IMR-90 (cell line): ENCODE measurements at regions not wholly inside any gene's neighbourhood (a gene's known extent, or its start where the extent isn't known, plus 50 kb on each side); places are given as distances from the start of the nearest gene placed in this dataset.

ENCODE experiments used
- ATAC-seq: fragments of 200-7000 bp; cut with Tn5 transposase; 2 replicates; pipeline ENCODE4 v1.9.1; 2020; ENCODE audit warnings: low read depth, mild to moderate bottlenecking, moderate library complexity
- BruUV-seq: library from RNA; stranded (reverse); fragments of 400-500 nt; replicated peaks from 2 replicates; lab custom pipeline; 2021; lab: Mats Ljungman, UMichigan
- CTCF ChIA-PET: fragments of 300-600 bp; formaldehyde crosslinking; extraction: SDS; loops from one replicate; lab custom pipeline; 2021; ENCODE audit warnings: antibody characterized with exemption; lab: Yijun Ruan, JAX
- POLR2A ChIA-PET: fragments of 300-600 bp; sonication (Branson Sonifier 250); formaldehyde crosslinking; loops from one replicate; lab custom pipeline; 2022; ENCODE audit warnings: antibody characterized with exemption; ENCODE audit not compliant: unreplicated experiment; lab: Charles Lee
- DNase-seq: peaks from one replicate; pipeline ENCODE4 v3.0.0; 2013
- H2AFZ ChIP-seq: replicated peaks from 2 replicates; pipeline ENCODE3; 2013; ENCODE audit warnings: low read length, mild to moderate bottlenecking; ENCODE audit not compliant: poor library complexity
- H2AK5ac ChIP-seq: 2 replicates; pipeline ENCODE4 v1.6.1; 2013; ENCODE audit warnings: low read depth, low read length, inconsistent platforms
- H2AK9ac ChIP-seq: replicated peaks from 2 replicates; pipeline ENCODE3; 2013; ENCODE audit warnings: mild to moderate bottlenecking, low read depth, low read length, moderate library complexity; ENCODE audit not compliant: poor library complexity
- H2BK120ac ChIP-seq: 2 replicates; pipeline ENCODE4 v1.6.1; 2013; ENCODE audit warnings: low read depth, low read length, inconsistent platforms
- H2BK15ac ChIP-seq: 3 replicates; pipeline ENCODE4 v1.6.1; 2013; ENCODE audit warnings: low read depth, low read length, inconsistent platforms
- H2BK20ac ChIP-seq: 2 replicates; pipeline ENCODE4 v1.6.1; 2013; ENCODE audit warnings: low read depth, mild to moderate bottlenecking, inconsistent platforms, low read length, moderate library complexity
- H2BK5ac ChIP-seq: 2 replicates; pipeline ENCODE4 v1.6.1; 2013; ENCODE audit warnings: mild to moderate bottlenecking, low read depth, low read length, inconsistent platforms; ENCODE audit not compliant: poor library complexity, severe bottlenecking
- H3K14ac ChIP-seq: replicated peaks from 2 replicates; pipeline ENCODE4 v1.6.1; 2013; ENCODE audit warnings: low read depth, low read length, inconsistent platforms
- H3K18ac ChIP-seq: 2 replicates; pipeline ENCODE4 v1.6.1; 2013; ENCODE audit warnings: low read depth, low read length, control low read depth
- H3K23ac ChIP-seq: 2 replicates; pipeline ENCODE4 v1.6.1; 2013; ENCODE audit warnings: low read depth, low read length, inconsistent platforms
- H3K27ac ChIP-seq: 2 replicates; pipeline ENCODE4 v1.5.1; 2013; ENCODE audit warnings: mild to moderate bottlenecking, control low read depth, low read length; ENCODE audit not compliant: insufficient read depth
- H3K27me3 ChIP-seq: 2 replicates; pipeline ENCODE4 v1.6.1; 2013; ENCODE audit warnings: low read length; ENCODE audit not compliant: control insufficient read depth, insufficient read depth
- H3K36me3 ChIP-seq: 2 replicates; pipeline ENCODE4 v1.6.1; 2013; ENCODE audit warnings: low read length, mixed read lengths; ENCODE audit not compliant: control insufficient read depth, insufficient read depth
- H3K4ac ChIP-seq: 2 replicates; pipeline ENCODE4 v1.6.1; 2013; ENCODE audit warnings: low read depth, low read length, inconsistent platforms
- H3K4me1 ChIP-seq: 2 replicates; pipeline ENCODE4 v1.6.1; 2013; ENCODE audit warnings: low read length, mixed read lengths; ENCODE audit not compliant: control insufficient read depth, insufficient read depth
- H3K4me2 ChIP-seq: 2 replicates; pipeline ENCODE4 v1.6.1; 2013; ENCODE audit warnings: low read depth, mild to moderate bottlenecking, control low read depth, low read length, moderate library complexity
- H3K4me3 ChIP-seq: 2 replicates; pipeline ENCODE4 v1.5.1; 2013; ENCODE audit warnings: low read depth, mild to moderate bottlenecking, control low read depth, low read length, moderate library complexity; ENCODE audit not compliant: insufficient read depth
- H3K56ac ChIP-seq: 2 replicates; pipeline ENCODE4 v1.6.1; 2013; ENCODE audit warnings: low read length, inconsistent platforms; ENCODE audit not compliant: insufficient read depth; ENCODE audit errors: extremely low read depth
- H3K79me1 ChIP-seq, 2 experiments: 2 replicates each; pipeline ENCODE4 v1.6.1; 2013; ENCODE audit warnings: low read length in 2 of 2, inconsistent platforms in 1 of 2, low read depth in 1 of 2
- H3K9ac ChIP-seq: 2 replicates; pipeline ENCODE4 v1.6.1; 2013; ENCODE audit warnings: low read depth, low read length, control low read depth
- H3K9me1 ChIP-seq: 2 replicates; pipeline ENCODE4 v1.6.1; 2013; ENCODE audit warnings: low read length, inconsistent platforms; ENCODE audit not compliant: insufficient read depth
- H3K9me3 ChIP-seq: 2 replicates; pipeline ENCODE4 v1.6.1; 2013; ENCODE audit warnings: low read length; ENCODE audit not compliant: control insufficient read depth, insufficient read depth
- H4K20me1 ChIP-seq: 2 replicates; pipeline ENCODE4 v1.6.1; 2013; ENCODE audit warnings: low read length, inconsistent platforms; ENCODE audit not compliant: insufficient read depth
- H4K5ac ChIP-seq: 2 replicates; pipeline ENCODE4 v1.6.1; 2013; ENCODE audit warnings: mild to moderate bottlenecking, low read depth, low read length, control low read depth
- H4K8ac ChIP-seq, 2 experiments: 2 replicates each; pipeline ENCODE4 v1.6.1; 2013; ENCODE audit warnings: low read depth in 2 of 2, low read length in 2 of 2, control low read depth in 1 of 2, inconsistent platforms in 1 of 2
- H4K91ac ChIP-seq: 2 replicates; pipeline ENCODE4 v1.6.1; 2013; ENCODE audit warnings: low read depth, low read length, inconsistent platforms; ENCODE audit not compliant: insufficient read depth
- CHD1 ChIP-seq: IDR thresholded peaks from 2 replicates; pipeline ENCODE4 v1.6.1; 2012; ENCODE audit warnings: low read depth, low read length, improper control_type of control experiment
- FOS ChIP-seq: fragments of 150-350 bp; IDR thresholded peaks from 2 replicates; pipeline ENCODE4 v1.6.1; 2016; ENCODE audit warnings: low read depth, low read length
- MAFK ChIP-seq: IDR thresholded peaks from 2 replicates; pipeline ENCODE4 v1.6.1; 2012; ENCODE audit warnings: low read depth, low read length, improper control_type of control experiment
- MAZ ChIP-seq: IDR thresholded peaks from 2 replicates; pipeline ENCODE4 v1.6.1; 2012; ENCODE audit warnings: low read depth, mild to moderate bottlenecking, low read length, improper control_type of control experiment, moderate library complexity, borderline replicate concordance
- MXI1 ChIP-seq: IDR thresholded peaks from 2 replicates; pipeline ENCODE4 v1.6.1; 2012; ENCODE audit warnings: low read depth, mild to moderate bottlenecking, low read length, moderate library complexity, borderline replicate concordance
- NFE2L2 ChIP-seq: fragments of 150-350 bp; IDR thresholded peaks from 2 replicates; pipeline ENCODE4 v1.6.1; 2016; ENCODE audit warnings: low read depth, mild to moderate bottlenecking, low read length
- POLR2A ChIP-seq: IDR thresholded peaks from 2 replicates; pipeline ENCODE4 v1.6.1; 2012; ENCODE audit warnings: mild to moderate bottlenecking, low read depth, low read length
- RCOR1 ChIP-seq: IDR thresholded peaks from 2 replicates; pipeline ENCODE4 v1.6.1; 2012; ENCODE audit warnings: mild to moderate bottlenecking, low read length, improper control_type of control experiment; ENCODE audit not compliant: insufficient replicate concordance
- RFX5 ChIP-seq: IDR thresholded peaks from 2 replicates; pipeline ENCODE4 v1.8.0; 2012; ENCODE audit warnings: low read depth, mild to moderate bottlenecking, low read length, moderate library complexity
- SMC3 ChIP-seq: fragments of 150-350 bp; IDR thresholded peaks from 2 replicates; pipeline ENCODE4 v1.6.1; 2016; ENCODE audit warnings: low read depth, mild to moderate bottlenecking, antibody characterized with exemption, low read length, moderate library complexity
- USF2 ChIP-seq: fragments of 150-350 bp; IDR thresholded peaks from 2 replicates; pipeline ENCODE4 v1.6.1; 2017; ENCODE audit warnings: mild to moderate bottlenecking, antibody characterized with exemption, low read length, low read depth
- WGBS, 2 experiments: methylation state at CpG; one replicate each; pipeline versions ENCODE4 v1.1.5 to v1.1.7; 2013; ENCODE audit warnings: missing lambda C conversion rate in 2 of 2; ENCODE audit not compliant: insufficient read length in 1 of 2; ENCODE audit errors: extremely low coverage in 2 of 2; 5-methylcytosine and 5-hydroxymethylcytosine counted together
- dilution Hi-C: fragments of 300-500 bp; cut with HindIII; formaldehyde crosslinking; loops from one replicate; pipeline ENCODE4 v1.14.3; 2018; ENCODE audit warnings: low sequenced_read_pairs; ENCODE audit not compliant: unreplicated experiment
- in situ Hi-C: fragments of 300-500 bp; cut with MboI; formaldehyde crosslinking; loops from 3 replicates; pipeline ENCODE4 v1.14.3; 2019; ENCODE audit warnings: low sequenced_read_pairs, inconsistent platforms, mixed read lengths
- intact Hi-C: fragments of 100-400 bp; cut with micrococcal nuclease; formaldehyde crosslinking; loops from 2 replicates; pipeline ENCODE4 v1.10.0; 2022

- Histone ChIP-seq H4K20me1 (no peaks in the 10 kb centered on the region), H2BK15ac (no peak overlapping the region), H4K91ac (no peak overlapping the region), H4K8ac (no peak overlapping the region), H2BK120ac (no peak overlapping the region), H3K56ac (no peak overlapping the region), H3K9ac (no peak overlapping the region), H3K27me3 (no peaks in the 10 kb centered on the region), H3K9me3 (peaks cover 15% of the 10 kb centered on the region), H2AK9ac (no peak overlapping the region), H3K36me3 (no peaks in the 10 kb centered on the region), H3K4me2 (no peak overlapping the region), H3K4me3 (no peak overlapping the region), H3K18ac (no peak overlapping the region), H3K9me1 (no peaks in the 10 kb centered on the region), H4K5ac (no peak overlapping the region), H3K14ac (no peak overlapping the region), H2BK20ac (no peak overlapping the region), H2AFZ (no peak overlapping the region), H3K4ac (no peak overlapping the region), H3K79me1 (no peaks in the 10 kb centered on the region), H3K27ac (no peak overlapping the region), H3K4me1 (no peaks in the 10 kb centered on the region), H2AK5ac (no peak overlapping the region), H3K23ac (no peak overlapping the region), H2BK5ac (no peak overlapping the region)
- no CpG with 5 or more reads among the region's 2 CpGs for WGBS, 2 experiments
- TF ChIP-seq MAZ (no peak), RCOR1 (no peak), SMC3 (no peak), FOS (no peak), USF2 (no peak), RFX5 (no peak), MAFK (no peak), POLR2A (no peak), NFE2L2 (no peak), CHD1 (no peak), MXI1 (no peak)
- ATAC-seq (no peak), DNase-seq (no peak)
- in situ Hi-C loops, result no loop called here
- POLR2A ChIA-PET, result no interaction called here
- CTCF ChIA-PET, result no interaction called here
- intact Hi-C loops, result no loop called here
- dilution Hi-C loops, result no loop called here
- BruUV-seq, result no TSS peak
Measured at GRCh38 chr9:1384816-1385215, 334.7 kb downstream of the DMRT2 start.
